GM18507 (cell line): ENCODE measurements at regions not wholly inside any gene's neighbourhood (a gene's known extent, or its start where the extent isn't known, plus 50 kb on each side); places are given as distances from the start of the nearest gene placed in this dataset.

Experiments
- DNase-seq: peaks from one replicate; pipeline ENCODE4 v3.0.0; 2011; ENCODE audit warnings: low read depth; ENCODE audit not compliant: insufficient read length; ENCODE audit errors: extremely low spot score
- FAIRE-seq: peaks from 2 replicates; lab custom pipeline; 2011; peaks lifted over from hg19 to GRCh38; lab: Jason Lieb, UNC

DNA sequence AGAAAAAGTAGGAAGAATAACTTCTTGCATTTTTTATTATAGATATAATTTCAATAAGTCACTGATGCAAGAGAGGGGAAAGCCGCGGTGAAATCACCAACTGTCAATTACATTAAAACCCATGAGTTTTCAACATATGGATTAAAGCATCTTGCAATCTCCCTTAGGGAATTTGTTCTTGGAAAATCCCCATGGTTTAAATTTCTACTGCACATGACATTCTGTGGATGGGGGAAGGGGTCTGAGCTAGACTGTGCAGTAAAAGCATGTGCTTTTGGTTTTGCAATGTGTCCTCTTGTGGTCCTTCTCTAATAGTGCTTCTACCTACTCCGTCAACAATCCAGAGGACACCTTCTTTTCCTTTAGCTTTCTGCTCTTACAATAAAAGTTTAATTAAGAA, 894.0 kb downstream of the DCDC2C start:
- FAIRE-seq (no peak), DNase-seq (no peak)

DNA sequence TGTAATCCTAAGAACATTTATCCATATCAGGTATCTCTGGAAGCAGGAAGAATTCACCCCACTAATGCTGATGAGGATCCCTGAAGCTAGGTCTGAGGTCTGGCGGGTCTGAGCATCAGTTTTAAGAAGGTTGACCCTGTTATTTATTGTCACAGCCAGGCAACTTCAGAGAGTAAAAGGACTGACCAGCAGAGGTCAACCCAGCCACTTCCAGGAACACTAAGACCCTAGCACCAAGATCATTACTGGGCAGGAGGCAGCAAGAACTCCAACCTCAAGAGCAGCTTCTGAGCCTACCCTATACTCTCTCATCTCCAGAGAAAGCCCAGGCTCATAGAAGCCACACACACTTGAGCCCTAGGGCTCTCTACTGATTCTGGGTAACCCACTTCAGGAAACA, 901.4 kb downstream of the DCDC2C start:
- DNase-seq (no peak), FAIRE-seq (no peak)

DNA sequence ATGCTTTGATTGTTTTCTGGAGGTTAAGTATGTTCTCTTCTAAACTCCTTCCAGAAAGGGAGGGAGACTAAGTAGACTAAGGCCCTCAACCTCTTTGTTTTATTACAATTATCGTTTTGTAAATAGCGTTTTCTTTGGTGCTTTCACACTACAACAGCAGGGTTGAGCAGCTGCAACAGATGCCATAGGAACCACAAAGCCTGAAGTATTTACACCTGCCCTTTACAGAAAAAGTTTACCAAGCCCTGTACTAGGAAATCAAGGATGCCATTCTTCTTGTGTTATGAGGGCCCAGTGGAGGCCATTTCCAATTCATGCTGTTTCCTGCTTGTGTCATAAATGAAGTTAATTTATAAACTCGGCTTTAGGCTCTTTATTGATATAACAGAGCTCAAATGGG, 914.8 kb downstream of the DCDC2C start:
- no peak for FAIRE-seq
- no peak for DNase-seq

DNA sequence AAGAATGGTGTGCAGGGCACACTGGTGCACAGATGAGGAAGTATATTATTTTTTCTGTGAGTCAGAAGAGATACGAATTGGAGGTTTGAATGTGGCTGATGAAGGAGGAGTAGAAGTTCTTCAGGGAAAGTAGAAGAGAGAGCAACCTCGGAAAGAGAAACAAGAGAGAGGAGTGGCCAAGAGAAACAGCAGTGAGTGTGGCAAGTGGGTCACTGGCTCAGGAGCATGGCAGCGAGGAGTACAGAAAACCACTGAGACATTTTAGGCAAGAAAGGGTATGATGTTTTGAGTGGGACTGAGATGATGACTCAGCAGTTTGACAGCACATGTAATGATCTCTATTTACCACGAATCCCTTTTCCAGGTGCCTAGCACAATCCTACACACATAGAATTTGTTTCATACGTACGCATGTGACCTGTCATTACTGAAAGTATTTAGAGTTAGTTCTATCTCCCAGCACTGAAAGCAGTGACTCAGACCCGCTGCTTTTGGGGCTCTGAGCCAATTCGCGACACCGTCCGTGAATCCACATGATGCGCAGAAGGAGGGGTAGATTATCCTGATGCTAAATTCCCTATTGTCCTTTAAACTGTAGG, 915.4 kb downstream of the DCDC2C start:
- no peak for FAIRE-seq
- DNase-seq, result no peak

DNA sequence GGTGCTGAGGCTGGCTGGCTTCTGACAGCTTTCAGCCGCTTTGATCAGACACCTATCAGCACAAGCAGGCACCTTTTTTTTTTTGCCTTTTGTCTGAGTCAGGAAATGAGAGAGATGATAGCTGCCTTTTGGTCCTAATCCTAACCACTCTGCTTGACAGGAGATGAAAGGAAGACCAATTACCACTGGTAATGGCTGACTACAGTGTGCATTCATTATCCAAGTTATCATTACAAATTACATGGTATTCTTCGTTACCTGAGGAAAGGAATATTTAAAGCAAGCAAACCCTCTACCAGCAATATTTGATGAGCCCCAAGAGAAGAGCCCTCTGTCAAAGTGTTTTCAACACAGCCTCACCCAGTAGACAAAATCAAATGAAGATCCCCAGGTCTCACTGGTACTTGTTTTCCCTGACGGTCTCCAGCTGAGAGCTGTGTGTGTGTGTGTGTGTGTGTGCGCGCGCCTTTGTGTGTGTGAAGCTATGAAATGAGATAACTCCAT, 925.7 kb downstream of the DCDC2C start:
- FAIRE-seq (no peak), DNase-seq (no peak)

DNA sequence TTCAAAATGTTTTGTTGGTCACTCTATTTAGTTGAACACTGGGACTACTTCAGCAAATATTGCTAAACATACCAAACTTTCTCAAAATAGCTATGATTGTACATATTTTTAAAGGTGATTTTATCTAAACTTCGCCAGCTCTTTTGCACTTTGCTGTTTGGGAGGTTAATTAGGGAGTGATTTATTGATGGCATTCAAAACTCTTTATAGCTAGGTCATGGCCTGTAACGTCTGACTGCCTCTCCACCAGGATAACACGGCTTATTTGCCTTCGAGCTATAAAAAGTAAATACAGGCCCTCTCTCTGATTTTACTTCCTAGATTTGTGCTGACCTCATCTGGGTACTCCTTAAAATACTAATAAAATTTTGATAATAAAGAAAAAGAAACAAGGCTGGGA, 931.9 kb downstream of the DCDC2C start:
- no peak for FAIRE-seq
- DNase-seq, result no peak

DNA sequence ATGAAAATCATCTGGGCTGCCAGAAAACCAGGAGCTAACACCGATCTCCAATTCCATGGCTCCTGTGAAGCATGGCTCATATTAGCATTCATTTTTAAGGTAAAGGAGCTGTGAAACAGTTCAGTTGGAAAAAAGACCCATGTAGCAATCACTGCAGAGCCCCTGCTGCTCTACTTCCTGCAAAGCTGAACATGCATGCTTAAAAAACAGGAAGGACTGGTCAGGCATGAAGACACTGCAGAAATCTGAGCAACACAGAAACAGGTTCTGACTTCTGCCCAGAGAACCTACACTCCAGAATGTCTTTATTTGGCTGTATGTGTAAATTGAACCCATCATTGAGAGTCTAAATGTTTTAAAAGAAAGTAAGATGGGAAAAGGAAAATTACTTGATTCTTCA, 950.6 kb downstream of the DCDC2C start:
- FAIRE-seq (no peak), DNase-seq (no peak)

DNA sequence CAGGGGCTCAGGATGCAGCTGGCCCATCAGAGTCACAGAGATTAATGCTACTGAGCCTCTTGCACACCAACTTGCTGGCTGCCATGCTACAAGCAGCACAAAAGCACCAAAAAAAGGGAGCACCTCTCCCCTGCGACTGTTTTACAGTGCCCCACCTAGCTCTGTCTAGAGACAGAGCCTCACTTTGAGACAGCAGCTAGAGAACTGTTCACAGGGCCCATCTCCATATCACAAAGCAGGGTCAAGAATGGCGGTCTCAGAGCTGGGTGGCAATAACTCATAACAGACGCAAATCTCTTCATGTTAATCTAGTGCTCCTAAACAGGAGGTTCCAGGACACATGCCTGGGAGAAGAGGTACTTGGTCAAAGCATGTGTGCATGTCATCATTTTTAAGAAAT, 953.0 kb downstream of the DCDC2C start:
- FAIRE-seq (no peak), DNase-seq (no peak)

DNA sequence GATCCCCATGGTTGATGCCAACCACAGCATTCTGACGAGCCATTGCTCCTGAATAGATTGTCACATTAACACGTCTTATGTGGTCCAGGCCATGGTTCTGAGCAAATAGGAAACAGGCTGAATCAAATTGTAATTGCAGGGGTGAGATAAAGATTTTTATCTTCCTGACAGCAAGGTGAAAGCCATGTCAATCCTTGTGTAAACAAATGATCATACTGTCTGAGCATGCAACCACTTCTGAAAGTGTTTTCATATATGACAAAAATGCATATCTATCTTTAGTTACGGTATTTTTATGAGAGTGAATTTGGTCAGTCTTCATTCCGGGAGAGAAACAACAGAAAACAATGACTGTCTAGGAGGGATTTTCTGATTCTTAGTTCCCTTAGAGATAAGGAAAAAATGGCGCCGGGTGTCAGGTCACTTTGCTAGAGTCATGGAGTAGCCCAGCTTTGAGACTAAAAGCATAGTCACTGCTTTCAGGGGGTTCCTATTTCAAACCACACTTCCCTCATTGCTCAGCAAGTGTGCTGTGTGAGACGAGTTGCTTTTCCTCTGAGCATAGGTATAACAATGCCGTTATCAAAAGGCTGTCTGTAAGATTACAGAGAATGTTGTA, 958.9 kb downstream of the DCDC2C start:
- FAIRE-seq (no peak), DNase-seq (no peak)

DNA sequence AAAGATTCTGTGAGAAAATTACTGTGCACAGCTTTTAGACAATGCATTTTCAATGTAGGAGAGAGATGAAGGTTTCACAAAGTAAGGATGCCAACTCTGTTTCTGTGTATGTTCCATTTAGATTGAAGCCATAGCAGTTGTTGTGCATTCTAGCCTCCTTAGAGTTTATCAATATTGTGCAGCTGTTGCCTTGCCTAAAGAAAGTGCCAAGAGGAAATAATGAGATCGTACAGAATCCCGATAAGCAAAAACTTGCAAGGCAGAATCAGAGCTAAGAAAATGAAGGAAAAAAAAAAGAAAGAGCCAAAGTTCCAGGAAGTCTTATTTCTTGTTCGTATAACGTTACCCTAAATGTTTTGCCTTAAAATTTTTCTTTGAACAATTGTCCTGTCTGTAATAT, 965.0 kb downstream of the DCDC2C start:
- FAIRE-seq, result no peak
- no peak for DNase-seq

DNA sequence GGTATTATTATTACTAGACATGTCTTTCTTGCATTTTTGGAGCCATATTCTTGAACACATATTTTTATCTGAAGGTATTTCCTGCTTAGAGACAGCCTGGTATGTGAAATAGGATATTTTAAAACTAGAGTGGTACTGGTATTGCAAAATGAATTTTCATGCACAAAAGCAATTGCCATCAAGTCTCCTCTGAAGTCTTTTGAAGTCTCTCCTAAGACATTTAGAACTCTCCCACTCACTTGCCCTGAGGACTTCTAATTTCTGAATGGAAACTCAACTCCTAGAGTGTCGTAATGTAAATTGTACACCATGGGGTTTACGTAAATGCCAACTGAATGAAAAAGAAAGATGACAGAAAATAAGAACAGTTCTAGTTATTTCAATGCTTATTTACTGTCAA, 967.0 kb downstream of the DCDC2C start:
- DNase-seq (no peak), FAIRE-seq (no peak)

DNA sequence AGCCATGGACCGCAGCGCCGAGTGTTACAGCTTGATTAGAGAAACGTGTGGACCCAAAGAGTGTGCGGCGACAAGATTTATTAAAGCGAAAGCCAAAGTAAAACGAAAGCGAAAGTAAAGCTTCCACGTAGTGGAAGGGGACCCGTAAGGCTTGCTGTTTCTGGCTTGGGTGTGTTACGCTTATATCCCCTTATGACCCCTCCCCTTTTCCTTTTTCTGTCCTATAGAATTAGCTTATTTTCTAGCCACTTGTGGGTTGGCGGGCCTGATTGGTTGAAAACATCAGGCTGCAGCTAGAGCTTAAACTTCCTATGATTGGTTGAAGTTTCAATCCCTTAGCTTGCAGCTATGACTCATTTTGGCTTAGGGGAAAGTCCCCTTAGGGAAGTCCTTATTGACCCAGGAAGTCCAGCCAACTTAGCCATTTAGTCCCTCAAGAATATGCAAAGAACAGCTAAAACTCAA, 969.7 kb downstream of the DCDC2C start:
- no peak for DNase-seq
- no peak for FAIRE-seq

DNA sequence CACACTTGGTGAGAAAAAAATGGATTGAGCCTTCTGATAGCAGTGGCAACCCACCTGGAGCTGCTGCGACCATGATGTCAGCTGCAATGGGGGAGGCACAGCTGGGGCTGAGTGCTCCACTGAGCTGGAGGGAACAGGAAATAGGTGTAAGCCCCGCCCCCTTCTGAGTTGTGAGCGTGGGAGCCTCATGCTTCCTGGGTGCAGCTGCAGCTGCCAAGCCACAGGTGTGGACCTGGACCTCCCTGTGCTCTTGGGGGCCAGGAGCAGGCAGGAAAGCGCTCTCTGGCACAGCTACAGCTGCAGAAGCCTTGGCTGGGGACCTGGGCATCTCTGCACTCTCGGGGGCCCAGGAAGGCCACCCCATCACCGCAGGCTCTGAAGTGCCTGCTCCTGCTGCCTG, 970.6 kb downstream of the DCDC2C start:
- FAIRE-seq (no peak), DNase-seq (no peak)

DNA sequence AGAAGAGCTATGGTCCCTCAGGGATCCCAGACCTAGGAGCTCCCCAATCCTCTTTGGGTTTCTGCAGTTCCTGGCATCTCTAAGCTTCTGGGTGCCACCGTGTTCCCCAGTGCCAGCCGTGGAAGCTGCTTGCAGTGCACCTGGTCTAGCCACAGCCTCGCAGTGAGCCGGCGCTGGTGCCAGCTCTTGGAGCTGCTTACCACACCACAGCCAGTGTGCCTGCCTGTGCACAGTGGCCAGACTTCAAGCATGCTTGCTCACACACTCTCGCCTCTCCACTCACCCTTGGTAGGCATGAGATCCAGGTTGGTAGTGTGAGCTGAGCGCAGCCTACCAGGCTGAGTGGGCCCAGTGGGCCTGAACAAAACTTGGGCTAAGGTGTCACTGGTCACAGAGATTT, 971.9 kb downstream of the DCDC2C start:
- no peak for DNase-seq
- no peak for FAIRE-seq

DNA sequence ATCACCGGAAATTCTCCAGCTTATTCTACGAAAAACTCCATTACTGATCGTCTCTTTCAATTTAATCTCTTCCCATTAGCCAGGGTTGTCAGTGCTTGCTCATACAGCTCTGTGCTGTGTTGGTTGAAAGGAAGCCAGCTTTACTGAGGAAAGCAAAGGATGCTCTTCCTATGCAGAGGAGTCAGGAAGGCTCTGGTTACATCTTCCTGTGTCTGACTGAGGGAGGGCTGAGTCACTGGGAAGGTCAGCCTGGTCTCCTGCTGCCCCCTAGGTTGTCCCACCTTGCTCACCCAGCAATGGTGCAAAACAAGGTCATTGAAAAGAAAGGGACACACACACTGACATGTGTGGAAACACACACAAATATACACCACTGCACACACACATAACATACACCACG, 975.6 kb downstream of the DCDC2C start:
- no peak for DNase-seq
- FAIRE-seq, result no peak

DNA sequence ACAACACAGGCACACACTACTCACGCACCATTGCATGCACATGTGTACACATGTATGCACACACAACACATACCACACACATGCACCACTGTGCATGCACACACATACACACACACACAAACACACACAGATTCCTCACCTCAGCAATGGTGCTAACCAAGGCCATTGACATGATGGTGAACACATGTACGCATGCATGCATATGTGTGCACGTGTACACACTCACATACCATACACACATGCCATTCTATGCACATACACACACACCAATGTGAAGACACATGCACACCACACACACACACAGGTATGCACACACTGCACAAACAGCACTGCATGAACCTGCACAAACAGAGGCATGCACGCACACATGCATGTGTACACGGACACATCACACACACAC, 976.0 kb downstream of the DCDC2C start:
- DNase-seq (no peak), FAIRE-seq (no peak)

DNA sequence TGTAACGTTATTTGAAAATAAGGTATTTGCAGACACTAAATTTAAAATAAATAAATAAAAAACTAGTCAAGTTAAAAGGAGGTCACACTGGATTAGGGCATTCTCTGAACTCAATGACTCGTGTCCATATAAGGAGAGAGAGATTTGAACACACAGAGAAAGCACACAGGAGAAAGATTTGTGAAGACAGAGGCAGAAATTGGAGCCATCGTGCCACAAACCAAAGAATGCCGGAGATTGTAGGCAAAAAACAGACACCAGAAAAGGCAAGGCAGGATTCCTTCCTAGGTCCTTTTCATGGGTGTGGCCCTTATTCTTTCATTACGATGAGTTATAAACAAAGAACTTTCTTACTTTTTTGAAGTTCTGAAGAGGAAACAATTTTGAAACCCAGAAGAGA, 981.5 kb downstream of the DCDC2C start:
- DNase-seq (no peak), FAIRE-seq (no peak)

DNA sequence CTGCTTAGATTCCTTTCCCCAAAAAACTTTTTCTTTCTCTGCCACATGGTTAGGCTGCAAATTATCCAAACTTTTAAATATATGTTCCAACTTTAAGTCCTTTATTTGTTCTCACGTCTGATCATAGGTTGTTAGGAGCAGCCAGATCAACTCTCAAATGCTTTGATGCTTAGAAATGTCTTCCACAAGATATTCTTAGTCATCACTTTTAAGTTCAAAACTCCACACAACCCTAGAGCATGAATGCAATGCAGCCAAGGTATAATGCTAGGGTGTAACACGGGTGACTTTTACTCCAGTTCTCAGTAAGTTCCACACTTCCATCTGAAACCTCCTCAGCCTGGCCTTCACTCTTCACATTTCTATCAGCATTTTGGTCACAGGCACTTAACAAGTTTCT, 987.5 kb downstream of the DCDC2C start:
- FAIRE-seq (no peak), DNase-seq (no peak)

DNA sequence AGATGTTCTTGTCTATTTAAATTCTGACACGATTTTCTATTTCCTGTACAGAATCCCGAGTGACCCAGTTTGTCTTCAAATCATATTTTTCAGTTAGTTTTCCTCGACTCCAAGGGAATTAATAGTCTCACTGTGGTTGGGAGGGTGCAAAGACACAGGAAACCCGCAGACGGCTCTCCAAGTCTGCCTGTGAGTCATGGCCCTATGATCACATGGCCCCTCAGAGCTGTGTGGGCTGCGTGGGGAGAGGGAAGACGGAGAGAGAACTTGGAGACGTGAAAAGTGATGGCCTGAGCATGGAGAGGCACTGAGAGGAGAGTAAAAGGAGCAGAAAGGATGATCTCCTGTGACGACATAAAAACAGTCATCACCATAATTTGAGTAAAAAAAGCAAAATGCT, 989.9 kb downstream of the DCDC2C start:
- DNase-seq (no peak), FAIRE-seq (no peak)

DNA sequence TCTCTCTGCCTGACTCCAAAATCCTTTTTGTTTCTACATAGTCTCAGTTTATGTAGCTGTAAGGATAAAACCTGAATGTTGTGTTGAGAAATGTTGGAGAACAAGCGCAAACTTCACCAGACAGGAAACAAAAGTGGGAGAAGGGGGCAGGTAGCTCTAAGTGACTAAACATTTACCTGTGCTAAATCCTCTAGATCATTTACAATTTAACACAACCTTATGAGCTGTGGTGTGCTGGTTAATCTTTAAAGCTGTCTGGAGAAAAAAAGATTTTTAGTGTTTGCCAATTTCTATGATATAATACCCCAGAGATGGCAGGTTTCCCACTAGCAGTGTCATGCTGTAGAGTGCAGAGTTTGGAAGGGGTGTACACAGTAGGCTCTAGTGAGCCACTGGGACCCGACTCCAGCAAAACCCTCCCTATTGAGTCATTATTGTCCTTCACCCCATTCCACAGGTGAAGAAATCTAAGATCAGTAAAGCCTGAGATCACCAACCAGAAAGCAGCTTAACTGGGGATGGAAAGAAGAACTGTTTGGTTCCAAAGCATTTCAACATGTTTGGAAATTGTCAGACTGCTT, 992.0 kb downstream of the DCDC2C start:
- no peak for DNase-seq
- no peak for FAIRE-seq

DNA sequence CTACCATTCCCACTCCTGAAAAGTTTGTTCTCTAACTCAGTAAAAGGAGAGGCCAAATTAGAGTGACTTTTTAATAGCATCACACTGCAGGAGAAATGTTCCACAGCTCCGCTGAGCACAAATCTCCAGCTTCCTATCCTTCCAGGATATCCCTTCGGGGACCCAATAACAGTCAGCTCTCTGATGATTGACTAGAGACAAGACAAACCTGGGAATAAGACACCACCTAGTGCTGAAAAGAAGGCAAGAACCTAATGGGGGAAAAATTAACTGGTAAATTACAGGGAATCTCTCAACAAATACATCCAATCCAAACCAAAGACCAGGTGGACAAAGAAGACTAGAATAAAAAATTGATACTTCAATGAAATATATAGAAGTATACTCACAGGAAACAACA, 977.1 kb upstream of the SOX11 start:
- DNase-seq (no peak), FAIRE-seq (no peak)
